ENCODE measurements at regions not wholly inside any gene's neighbourhood (a gene's known extent, or its start where the extent isn't known, plus 50 kb on each side); places are given as distances from the start of the nearest gene placed in this dataset.

- ChIA-PET POLR2A (no interaction called here), CTCF (no interaction called here)
- no peak for TF ChIP-seq CTBP1 (IDR thresholded peaks at IDR 0.05; ENCODE audit: borderline replicate concordance)
- no peak for TF ChIP-seq FOXA1 (IDR thresholded peaks at IDR 0.05)
- no peak for TF ChIP-seq BHLHE40 (IDR thresholded peaks at IDR 0.05; ENCODE audit: borderline replicate concordance)
- no peak for TF ChIP-seq SP1 (IDR thresholded peaks at IDR 0.05)
- TF ChIP-seq FOXM1 (IDR thresholded peaks at IDR 0.05; ENCODE audit: borderline replicate concordance) = no peak
- no peak for TF ChIP-seq LEF1 (IDR thresholded peaks at IDR 0.05; ENCODE audit: borderline replicate concordance)
- TF ChIP-seq ZNF384 (IDR thresholded peaks at IDR 0.05) = no peak
- no peak for TF ChIP-seq ELF4 (IDR thresholded peaks at IDR 0.05)
- no peak for TF ChIP-seq HDGF (IDR thresholded peaks at IDR 0.05; ENCODE audit: borderline replicate concordance)
- no peak for TF ChIP-seq FOXK2 (IDR thresholded peaks at IDR 0.05)
- no peak for TF ChIP-seq L3MBTL2 (conservative IDR thresholded peaks at IDR 0.05)
- no peak for TF ChIP-seq SUZ12 (IDR thresholded peaks at IDR 0.05)
- no peak for TF ChIP-seq PKNOX1 (IDR thresholded peaks at IDR 0.05)
- no peak for TF ChIP-seq NFRKB (IDR thresholded peaks at IDR 0.05)
- TF ChIP-seq TARDBP (IDR thresholded peaks at IDR 0.05) = no peak
- TF ChIP-seq ARNT (IDR thresholded peaks at IDR 0.05) = no peak
- DNase-seq (ENCODE audit: extremely low spot score) = no peak
These were observed 226.2 kb downstream of the AJAP1 start for GRCh38 chr1:4880626-4881025.

GRCh38 chr1:4877426-4877825, 223.0 kb downstream of the AJAP1 start:
- POLR2A ChIA-PET = no interaction called here
- no peak for DNase-seq (ENCODE audit: extremely low spot score)
- CTCF ChIA-PET = no interaction called here
- TF ChIP-seq PKNOX1 (IDR thresholded peaks at IDR 0.05) (no peak), FOXM1 (IDR thresholded peaks at IDR 0.05; ENCODE audit: borderline replicate concordance) (no peak), SUZ12 (IDR thresholded peaks at IDR 0.05) (no peak), FOXK2 (IDR thresholded peaks at IDR 0.05) (no peak), HDGF (IDR thresholded peaks at IDR 0.05; ENCODE audit: borderline replicate concordance) (no peak), ZNF384 (IDR thresholded peaks at IDR 0.05) (no peak)

GRCh38 chr1:4871373-4871772, 217.0 kb downstream of the AJAP1 start:
- no peak for DNase-seq (ENCODE audit: extremely low spot score)
- ChIA-PET POLR2A (no interaction called here), CTCF (no interaction called here)
- no peak for TF ChIP-seq L3MBTL2 (conservative IDR thresholded peaks at IDR 0.05)
- no peak for TF ChIP-seq SUZ12 (IDR thresholded peaks at IDR 0.05)
- no peak for TF ChIP-seq SP1 (IDR thresholded peaks at IDR 0.05)
- TF ChIP-seq HDGF (IDR thresholded peaks at IDR 0.05; ENCODE audit: borderline replicate concordance) = no peak
- no peak for TF ChIP-seq PKNOX1 (IDR thresholded peaks at IDR 0.05)
- TF ChIP-seq FOXM1 (IDR thresholded peaks at IDR 0.05; ENCODE audit: borderline replicate concordance) = no peak
- TF ChIP-seq CTBP1 (IDR thresholded peaks at IDR 0.05; ENCODE audit: borderline replicate concordance) = no peak
- no peak for TF ChIP-seq ZNF384 (IDR thresholded peaks at IDR 0.05)
- no peak for TF ChIP-seq ARNT (IDR thresholded peaks at IDR 0.05)
- no peak for TF ChIP-seq BHLHE40 (IDR thresholded peaks at IDR 0.05; ENCODE audit: borderline replicate concordance)
- TF ChIP-seq TARDBP (IDR thresholded peaks at IDR 0.05) = no peak
- TF ChIP-seq FOXK2 (IDR thresholded peaks at IDR 0.05) = no peak
- TF ChIP-seq FOXA1 (IDR thresholded peaks at IDR 0.05) = no peak
- TF ChIP-seq NFRKB (IDR thresholded peaks at IDR 0.05) = no peak
- TF ChIP-seq LEF1 (IDR thresholded peaks at IDR 0.05; ENCODE audit: borderline replicate concordance) = no peak
- no peak for TF ChIP-seq ELF4 (IDR thresholded peaks at IDR 0.05)

GRCh38 chr1:4868521-4868920, 214.1 kb downstream of the AJAP1 start:
- ChIA-PET POLR2A (no interaction called here), CTCF (no interaction called here)
- no peak for TF ChIP-seq FOXK2 (IDR thresholded peaks at IDR 0.05)
- TF ChIP-seq HDGF (IDR thresholded peaks at IDR 0.05; ENCODE audit: borderline replicate concordance) = no peak
- no peak for TF ChIP-seq CTBP1 (IDR thresholded peaks at IDR 0.05; ENCODE audit: borderline replicate concordance)
- TF ChIP-seq FOXA1 (IDR thresholded peaks at IDR 0.05) = no peak
- no peak for TF ChIP-seq ZNF384 (IDR thresholded peaks at IDR 0.05)
- TF ChIP-seq ARNT (IDR thresholded peaks at IDR 0.05) = no peak
- TF ChIP-seq LEF1 (IDR thresholded peaks at IDR 0.05; ENCODE audit: borderline replicate concordance) = no peak
- no peak for DNase-seq (ENCODE audit: extremely low spot score)

DNA sequence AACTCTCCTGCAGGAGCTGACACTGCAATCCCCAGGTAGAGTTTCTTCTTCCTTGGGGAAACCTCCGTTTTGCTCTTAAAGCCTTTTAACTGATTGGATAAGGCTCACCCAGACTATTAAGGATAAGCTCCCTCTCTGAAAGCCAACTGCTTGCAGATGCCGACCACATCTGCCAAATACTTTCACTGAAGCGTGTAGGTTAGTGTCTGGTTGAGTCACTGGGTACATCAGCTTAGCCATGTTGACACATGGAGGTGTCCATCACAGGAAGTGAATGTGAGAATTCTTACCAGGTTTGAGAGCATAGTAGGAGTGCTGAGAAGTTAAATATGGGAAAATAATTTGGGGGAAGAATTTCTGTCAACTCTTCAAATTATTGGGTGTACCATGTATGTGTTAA, 202.0 kb downstream of the AJAP1 start:
- ChIA-PET CTCF (no interaction called here), POLR2A (no interaction called here)
- no peak for TF ChIP-seq FOXK2 (IDR thresholded peaks at IDR 0.05)
- TF ChIP-seq SUZ12 (IDR thresholded peaks at IDR 0.05) = no peak
- no peak for TF ChIP-seq ARNT (IDR thresholded peaks at IDR 0.05)
- TF ChIP-seq BHLHE40 (IDR thresholded peaks at IDR 0.05; ENCODE audit: borderline replicate concordance) = no peak
- no peak for TF ChIP-seq TARDBP (IDR thresholded peaks at IDR 0.05)
- TF ChIP-seq L3MBTL2 (conservative IDR thresholded peaks at IDR 0.05) = no peak
- no peak for TF ChIP-seq SP1 (IDR thresholded peaks at IDR 0.05)
- no peak for TF ChIP-seq LEF1 (IDR thresholded peaks at IDR 0.05; ENCODE audit: borderline replicate concordance)
- TF ChIP-seq HDGF (IDR thresholded peaks at IDR 0.05; ENCODE audit: borderline replicate concordance) = no peak
- no peak for TF ChIP-seq CTBP1 (IDR thresholded peaks at IDR 0.05; ENCODE audit: borderline replicate concordance)
- no peak for TF ChIP-seq PKNOX1 (IDR thresholded peaks at IDR 0.05)
- DNase-seq (ENCODE audit: extremely low spot score) = no peak

DNA sequence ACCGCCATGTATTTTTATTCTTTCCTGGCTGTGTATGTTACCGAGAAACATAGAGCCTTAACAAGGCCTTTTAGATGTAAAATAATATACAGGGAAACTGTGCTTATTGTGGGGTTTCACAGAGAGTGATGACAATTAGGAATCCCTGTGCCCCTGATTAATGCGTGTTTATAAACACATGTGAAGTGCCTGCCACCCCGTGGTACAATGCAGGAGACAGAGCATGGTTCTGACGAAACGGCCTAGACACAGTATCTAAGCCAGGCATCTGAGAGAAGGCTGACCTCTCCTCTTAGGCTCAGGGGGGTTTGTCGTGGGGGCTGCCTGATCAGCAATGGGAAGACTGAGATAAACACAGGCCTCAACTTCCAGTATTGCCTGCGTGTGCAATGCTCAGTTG, 200.0 kb downstream of the AJAP1 start:
- no peak for DNase-seq (ENCODE audit: extremely low spot score)
- ChIA-PET POLR2A (no interaction called here), CTCF (no interaction called here)
- TF ChIP-seq L3MBTL2 (conservative IDR thresholded peaks at IDR 0.05) (no peak), CTBP1 (IDR thresholded peaks at IDR 0.05; ENCODE audit: borderline replicate concordance) (no peak), LEF1 (IDR thresholded peaks at IDR 0.05; ENCODE audit: borderline replicate concordance) (no peak), SP1 (IDR thresholded peaks at IDR 0.05) (no peak), PKNOX1 (IDR thresholded peaks at IDR 0.05) (no peak), ARNT (IDR thresholded peaks at IDR 0.05) (no peak), HDGF (IDR thresholded peaks at IDR 0.05; ENCODE audit: borderline replicate concordance) (no peak), FOXK2 (IDR thresholded peaks at IDR 0.05) (no peak), NFRKB (IDR thresholded peaks at IDR 0.05) (no peak), SUZ12 (IDR thresholded peaks at IDR 0.05) (no peak), ELF4 (IDR thresholded peaks at IDR 0.05) (no peak), ZNF384 (IDR thresholded peaks at IDR 0.05) (no peak), FOXM1 (IDR thresholded peaks at IDR 0.05; ENCODE audit: borderline replicate concordance) (no peak), TARDBP (IDR thresholded peaks at IDR 0.05) (no peak)

Data from HEK293T (cell line).